GM12878 (cell line): ENCODE measurements at regions not wholly inside any gene's neighbourhood (a gene's known extent, or its start where the extent isn't known, plus 50 kb on each side); places are given as distances from the start of the nearest gene placed in this dataset.

ENCODE experiments used
- ATAC-seq: fragments of 200-7000 bp; cut with Tn5 transposase; 3 replicates; pipeline ENCODE4 v1.9.1; 2020; ENCODE audit warnings: mild to moderate bottlenecking, moderate library complexity
- BruUV-seq: library from RNA; stranded (reverse); fragments of 400-500 nt; replicated peaks from 2 replicates; lab custom pipeline; 2021; lab: Mats Ljungman, UMichigan
- CTCF ChIA-PET: fragments of 300-600 bp; sonication (Branson Sonifier 250); formaldehyde crosslinking; extraction: SDS; loops from one replicate; lab custom pipeline; 2021; ENCODE audit warnings: inconsistent platforms; lab: Yijun Ruan, JAX
- POLR2A ChIA-PET: fragments of 350-600 bp; formaldehyde crosslinking; extraction: SDS; loops from one replicate; lab custom pipeline; 2021; ENCODE audit warnings: inconsistent platforms; lab: Charles Lee
- RAD21 ChIA-PET: fragments of 300-600 bp; sonication (Branson Sonifier 250); formaldehyde crosslinking; loops from one replicate; lab custom pipeline; 2023; ENCODE audit warnings: antibody characterized with exemption; ENCODE audit not compliant: unreplicated experiment; lab: Charles Lee
- SMC1A ChIA-PET: fragments of 300-600 bp; sonication (Branson Sonifier 250); formaldehyde crosslinking; loops from one replicate; lab custom pipeline; 2023; ENCODE audit not compliant: unreplicated experiment, uncharacterized antibody; lab: Charles Lee
- DNase-seq: peaks from one replicate; pipeline ENCODE4 v3.0.0-alpha.2; 2011; ENCODE audit warnings: low read depth, low spot score
- FAIRE-seq: peaks from 3 replicates; lab custom pipeline; 2011; peaks lifted over from hg19 to GRCh38; lab: Jason Lieb, UNC
- H2AFZ ChIP-seq: 2 replicates; pipeline ENCODE4 v1.6.0; 2011; ENCODE audit warnings: low read depth, low read length, control low read depth; ENCODE audit not compliant: control insufficient read depth
- H3K27ac ChIP-seq: 2 replicates; pipeline ENCODE4 v1.5.1; 2011; ENCODE audit warnings: control low read depth; ENCODE audit not compliant: control insufficient read depth, insufficient read depth
- H3K27me3 ChIP-seq, 2 experiments: replicated peaks in 1 of 2; 2 replicates each; pipeline versions ENCODE4 v1.6.0 to v1.6.1; 2011; ENCODE audit warnings: low read length in 1 of 2; ENCODE audit not compliant: control insufficient read depth in 2 of 2, insufficient read depth in 2 of 2
- H3K36me3 ChIP-seq, 2 experiments: 2 replicates each; pipeline ENCODE4 v1.5.1; 2011; ENCODE audit warnings: low read length in 1 of 2; ENCODE audit not compliant: control insufficient read depth in 2 of 2, insufficient read depth in 2 of 2
- H3K4me1 ChIP-seq: 2 replicates; pipeline ENCODE4 v1.6.1; 2011; ENCODE audit warnings: mild to moderate bottlenecking, low read length, moderate library complexity, mixed read lengths; ENCODE audit not compliant: control insufficient read depth, insufficient read depth
- H3K4me2 ChIP-seq: 2 replicates; pipeline ENCODE4 v1.6.0; 2011; ENCODE audit warnings: control low read depth; ENCODE audit not compliant: control insufficient read depth, insufficient read depth
- H3K4me3 ChIP-seq: fragments of 200-600 bp; sonication (generic); 2 replicates; pipeline ENCODE4 v1.5.1; 2016
- H3K79me2 ChIP-seq: 2 replicates; pipeline ENCODE4 v1.6.0; 2011; ENCODE audit warnings: low read length; ENCODE audit not compliant: control insufficient read depth, insufficient read depth
- H3K9ac ChIP-seq: 2 replicates; pipeline ENCODE4 v1.8.0; 2011; ENCODE audit warnings: low read length, control low read depth, mixed read lengths; ENCODE audit not compliant: control insufficient read depth, insufficient read depth
- H3K9me3 ChIP-seq: replicated peaks from 3 replicates; pipeline ENCODE4 v1.5.1; 2011; ENCODE audit warnings: mild to moderate bottlenecking, low read length; ENCODE audit not compliant: control insufficient read depth, insufficient read depth
- H4K20me1 ChIP-seq: 2 replicates; pipeline ENCODE4 v1.6.0; 2011; ENCODE audit not compliant: control insufficient read depth, insufficient read depth
- BCL11A ChIP-seq: IDR thresholded peaks from 2 replicates; pipeline ENCODE4 v1.6.1; 2011; ENCODE audit warnings: low read depth, low read length
- CBX5 ChIP-seq: sonication (generic); IDR thresholded peaks from 2 replicates; pipeline ENCODE4 v1.6.1; 2016; ENCODE audit warnings: low read depth, moderate library complexity, mild to moderate bottlenecking, inconsistent platforms
- JUND ChIP-seq: IDR thresholded peaks from 2 replicates; pipeline ENCODE4 v1.6.1; 2012; ENCODE audit warnings: low read depth, mild to moderate bottlenecking, low read length, improper control_type of control experiment, moderate library complexity
- POLR2AphosphoS5 ChIP-seq: IDR thresholded peaks from 2 replicates; pipeline ENCODE4 v1.6.1; 2011; ENCODE audit warnings: mild to moderate bottlenecking, low read length, inconsistent platforms
- TBL1XR1 ChIP-seq: IDR thresholded peaks from 2 replicates; pipeline ENCODE4 v1.6.1; 2012; ENCODE audit warnings: low read depth, low read length, improper control_type of control experiment
- WRNIP1 ChIP-seq: IDR thresholded peaks from 2 replicates; pipeline ENCODE4 v1.6.1; 2011; ENCODE audit warnings: low read depth, low read length, improper control_type of control experiment, borderline replicate concordance
- ZNF207 ChIP-seq: fragments of 450-650 bp; IDR thresholded peaks from 2 replicates; pipeline ENCODE4 v1.6.1; 2014; ENCODE audit warnings: antibody characterized with exemption, mild to moderate bottlenecking, borderline replicate concordance
- ZNF24 ChIP-seq: fragments of 450-650 bp; IDR thresholded peaks from 2 replicates; pipeline ENCODE4 v1.6.1; 2017; ENCODE audit warnings: antibody characterized with exemption, mild to moderate bottlenecking
- WGBS: methylation state at CpG from one replicate; pipeline ENCODE4 v1.1.6; 2016; ENCODE audit warnings: low lambda C conversion rate; ENCODE audit not compliant: insufficient replicate concordance, insufficient coverage; ENCODE audit errors: missing lambda C conversion rate; 5-methylcytosine and 5-hydroxymethylcytosine counted together
- in situ Hi-C: fragments of 300-500 bp; cut with MboI; formaldehyde crosslinking; loops from 9 replicates; pipeline ENCODE4 v1.14.3; 2018; ENCODE audit warnings: mixed read lengths
- intact Hi-C: fragments of 100-400 bp; cut with micrococcal nuclease; formaldehyde crosslinking; loops from one replicate; pipeline ENCODE4 v1.14.2; 2022; ENCODE audit not compliant: unreplicated experiment
- TF ChIP-seq, protein P1 (sequence below): IDR thresholded peaks from 2 replicates; pipeline ENCODE4 v1.6.1; 2012; ENCODE audit warnings: low read depth, low read length, improper control_type of control experiment
- TF ChIP-seq, protein P2 (sequence below): fragments of 450-650 bp; IDR thresholded peaks from 2 replicates; pipeline ENCODE4 v1.6.1; 2018; ENCODE audit warnings: borderline replicate concordance, mild to moderate bottlenecking; ENCODE audit not compliant: partially characterized antibody
- TF ChIP-seq, protein P3 (sequence below): fragments of 450-650 bp; IDR thresholded peaks from 2 replicates; pipeline ENCODE4 v1.6.1; 2016; ENCODE audit warnings: mild to moderate bottlenecking

DNA sequence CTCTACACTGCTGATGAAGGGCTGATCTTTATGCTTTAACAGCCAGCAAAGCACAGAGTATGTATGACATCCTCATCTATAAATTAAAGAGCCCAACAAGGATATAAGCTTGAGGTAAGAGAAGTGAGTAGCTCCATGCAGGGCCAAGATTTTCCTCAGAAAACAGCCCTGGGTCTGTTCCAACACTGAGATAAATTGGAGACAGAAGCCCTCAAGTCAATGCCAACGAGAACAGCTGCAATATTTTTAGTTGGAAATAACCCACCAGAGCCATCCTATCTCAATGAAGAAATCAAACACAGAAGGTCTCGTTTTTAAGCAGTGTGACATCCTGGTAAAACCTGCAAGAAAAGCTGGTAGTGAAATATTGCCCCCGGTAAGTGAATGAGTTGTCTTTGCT is 297.0 kb upstream of the AUTS2 start:
- Histone ChIP-seq H3K9ac (no peak overlapping the region), H3K27ac (no peak overlapping the region), H3K4me2 (no peak overlapping the region), H4K20me1 (no peaks in the 10 kb centered on the region), H3K4me3 (no peak overlapping the region), H3K4me1 (no peaks in the 10 kb centered on the region), H2AFZ (no peak overlapping the region), H3K27me3 (no peaks in the 10 kb centered on the region), H3K79me2 (no peaks in the 10 kb centered on the region), H3K9me3 (no peaks in the 10 kb centered on the region), H3K36me3 (no peaks in the 10 kb centered on the region)
- intact Hi-C loops: loop anchor here (10.0 kb wide), 1 partner anchor 56 kb away; no protein-coding TSS in a partner anchor
- ChIA-PET RAD21 (no interaction called here), CTCF (no interaction called here), POLR2A (no interaction called here), SMC1A (no interaction called here)
- no TSS peak for BruUV-seq
- 33% methylated on average over 3 of the region's 3 CpGs for WGBS
- TF ChIP-seq TBL1XR1 (no peak), ZNF24 (no peak), WRNIP1 (no peak), ZNF207 (no peak), CBX5 (no peak), POLR2AphosphoS5 (no peak), BCL11A (no peak), JUND (no peak)
- TF ChIP-seq, protein P1, sequence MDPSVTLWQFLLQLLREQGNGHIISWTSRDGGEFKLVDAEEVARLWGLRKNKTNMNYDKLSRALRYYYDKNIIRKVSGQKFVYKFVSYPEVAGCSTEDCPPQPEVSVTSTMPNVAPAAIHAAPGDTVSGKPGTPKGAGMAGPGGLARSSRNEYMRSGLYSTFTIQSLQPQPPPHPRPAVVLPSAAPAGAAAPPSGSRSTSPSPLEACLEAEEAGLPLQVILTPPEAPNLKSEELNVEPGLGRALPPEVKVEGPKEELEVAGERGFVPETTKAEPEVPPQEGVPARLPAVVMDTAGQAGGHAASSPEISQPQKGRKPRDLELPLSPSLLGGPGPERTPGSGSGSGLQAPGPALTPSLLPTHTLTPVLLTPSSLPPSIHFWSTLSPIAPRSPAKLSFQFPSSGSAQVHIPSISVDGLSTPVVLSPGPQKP: no peak
- TF ChIP-seq, protein P2, sequence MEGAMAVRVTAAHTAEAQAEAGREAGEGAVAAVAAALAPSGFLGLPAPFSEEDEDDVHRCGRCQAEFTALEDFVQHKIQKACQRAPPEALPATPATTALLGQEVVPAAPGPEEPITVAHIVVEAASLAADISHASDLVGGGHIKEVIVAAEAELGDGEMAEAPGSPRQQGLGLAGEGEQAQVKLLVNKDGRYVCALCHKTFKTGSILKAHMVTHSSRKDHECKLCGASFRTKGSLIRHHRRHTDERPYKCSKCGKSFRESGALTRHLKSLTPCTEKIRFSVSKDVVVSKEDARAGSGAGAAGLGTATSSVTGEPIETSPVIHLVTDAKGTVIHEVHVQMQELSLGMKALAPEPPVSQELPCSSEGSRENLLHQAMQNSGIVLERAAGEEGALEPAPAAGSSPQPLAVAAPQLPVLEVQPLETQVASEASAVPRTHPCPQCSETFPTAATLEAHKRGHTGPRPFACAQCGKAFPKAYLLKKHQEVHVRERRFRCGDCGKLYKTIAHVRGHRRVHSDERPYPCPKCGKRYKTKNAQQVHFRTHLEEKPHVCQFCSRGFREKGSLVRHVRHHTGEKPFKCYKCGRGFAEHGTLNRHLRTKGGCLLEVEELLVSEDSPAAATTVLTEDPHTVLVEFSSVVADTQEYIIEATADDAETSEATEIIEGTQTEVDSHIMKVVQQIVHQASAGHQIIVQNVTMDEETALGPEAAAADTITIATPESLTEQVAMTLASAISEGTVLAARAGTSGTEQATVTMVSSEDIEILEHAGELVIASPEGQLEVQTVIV: no peak
- TF ChIP-seq, protein P3, sequence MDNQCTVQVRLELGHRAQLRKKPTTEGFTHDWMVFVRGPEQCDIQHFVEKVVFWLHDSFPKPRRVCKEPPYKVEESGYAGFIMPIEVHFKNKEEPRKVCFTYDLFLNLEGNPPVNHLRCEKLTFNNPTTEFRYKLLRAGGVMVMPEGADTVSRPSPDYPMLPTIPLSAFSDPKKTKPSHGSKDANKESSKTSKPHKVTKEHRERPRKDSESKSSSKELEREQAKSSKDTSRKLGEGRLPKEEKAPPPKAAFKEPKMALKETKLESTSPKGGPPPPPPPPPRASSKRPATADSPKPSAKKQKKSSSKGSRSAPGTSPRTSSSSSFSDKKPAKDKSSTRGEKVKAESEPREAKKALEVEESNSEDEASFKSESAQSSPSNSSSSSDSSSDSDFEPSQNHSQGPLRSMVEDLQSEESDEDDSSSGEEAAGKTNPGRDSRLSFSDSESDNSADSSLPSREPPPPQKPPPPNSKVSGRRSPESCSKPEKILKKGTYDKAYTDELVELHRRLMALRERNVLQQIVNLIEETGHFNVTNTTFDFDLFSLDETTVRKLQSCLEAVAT: no peak
- no peak for FAIRE-seq
- DNase-seq: no peak
- in situ Hi-C loops: no loop called here
- ATAC-seq: no peak
